Activated CD4-positive, alpha-beta memory T cell treated with anti-CD3 and anti-CD28 coated beads, Interleukin-2, amount 10 ng/mL, durations not matched to agents 7 days and 5 days (primary cell): ENCODE measurements at regions not wholly inside any gene's neighbourhood (a gene's known extent, or its start where the extent isn't known, plus 50 kb on each side); places are given as distances from the start of the nearest gene placed in this dataset.
"Not testable (repeated sequence)": the region's sequence is repeated elsewhere in the genome, so short reads cannot be mapped to it uniquely, and the experiment has no call there.

Source experiments
- CTCF ChIA-PET: fragments of 350-600 bp; sonication (Branson Sonifier 250); formaldehyde crosslinking; loops from one replicate; lab custom pipeline; 2021; ENCODE audit warnings: antibody characterized with exemption, inconsistent platforms; lab: Charles Lee
- POLR2A ChIA-PET: fragments of 350-600 bp; sonication (Branson Sonifier 250); formaldehyde crosslinking; loops from one replicate; lab custom pipeline; 2021; ENCODE audit warnings: antibody characterized with exemption; lab: Charles Lee
- DNase-seq: peaks from one replicate; pipeline ENCODE4 v3.0.0-alpha.2; 2020
- H3K27ac Mint-ChIP-seq: one replicate; pipeline ENCODE4 v1.8.0; 2021; ENCODE audit warnings: mild to moderate bottlenecking, mixed read lengths
- H3K27me3 Mint-ChIP-seq: one replicate; pipeline ENCODE4 v1.8.0; 2021; ENCODE audit warnings: mixed read lengths
- H3K36me3 Mint-ChIP-seq: one replicate; pipeline ENCODE4 v1.8.0; 2021; ENCODE audit warnings: low read depth, mixed read lengths
- H3K4me1 Mint-ChIP-seq: one replicate; pipeline ENCODE4 v1.8.0; 2021; ENCODE audit warnings: mixed read lengths
- H3K4me3 Mint-ChIP-seq: one replicate; pipeline ENCODE4 v1.8.0; 2021; ENCODE audit warnings: mild to moderate bottlenecking, mixed read lengths
- H3K9me3 Mint-ChIP-seq: one replicate; pipeline ENCODE4 v1.8.0; 2021; ENCODE audit warnings: mixed read lengths

GRCh38 chr16:64343820-64344443, 777.9 kb downstream of the CDH11 start:
- CTCF ChIA-PET, H3K4me1 Mint-ChIP-seq, H3K27me3 Mint-ChIP-seq, H3K4me3 Mint-ChIP-seq, H3K27ac Mint-ChIP-seq, H3K36me3 Mint-ChIP-seq, DNase-seq, POLR2A ChIA-PET: not testable (repeated sequence)
- peaks cover 18% of the 10 kb centered on the region for H3K9me3 Mint-ChIP-seq

- Mint-ChIP-seq H3K4me3 (no peak overlapping the region), H3K9me3 (peaks cover 18% of the 10 kb centered on the region), H3K27me3 (no peaks in the 10 kb centered on the region), H3K27ac (no peak overlapping the region), H3K36me3 (no peaks in the 10 kb centered on the region), H3K4me1 (no peaks in the 10 kb centered on the region)
- ChIA-PET CTCF (no interaction called here), POLR2A (no interaction called here)
- no peak for DNase-seq
Measured at GRCh38 chr16:64343061-64343819, 778.6 kb downstream of the CDH11 start.

- DNase-seq, POLR2A ChIA-PET, H3K36me3 Mint-ChIP-seq, H3K27ac Mint-ChIP-seq, H3K4me1 Mint-ChIP-seq, H3K27me3 Mint-ChIP-seq, CTCF ChIA-PET, H3K4me3 Mint-ChIP-seq: not testable (repeated sequence)
- H3K9me3 Mint-ChIP-seq: peaks cover 15% of the 10 kb centered on the region
Measured at GRCh38 chr16:64341336-64341735, 780.5 kb downstream of the CDH11 start.

GRCh38 chr16:64339052-64339770, 782.7 kb downstream of the CDH11 start:
- Mint-ChIP-seq H3K27ac (no peak overlapping the region), H3K9me3 (peaks cover 12% of the 10 kb centered on the region), H3K4me3 (no peak overlapping the region), H3K4me1 (no peaks in the 10 kb centered on the region), H3K36me3 (no peaks in the 10 kb centered on the region), H3K27me3 (no peaks in the 10 kb centered on the region)
- ChIA-PET CTCF (no interaction called here), POLR2A (no interaction called here)
- no peak for DNase-seq

- Mint-ChIP-seq H3K4me3 (no peak overlapping the region), H3K27ac (no peak overlapping the region), H3K36me3 (no peaks in the 10 kb centered on the region), H3K9me3 (peaks cover 7% of the 10 kb centered on the region), H3K4me1 (no peaks in the 10 kb centered on the region), H3K27me3 (no peaks in the 10 kb centered on the region)
- no peak for DNase-seq
- ChIA-PET POLR2A (no interaction called here), CTCF (no interaction called here)
Measured at GRCh38 chr16:64321881-64322280, 800.0 kb downstream of the CDH11 start.

GRCh38 chr16:64321066-64321465, 800.8 kb downstream of the CDH11 start:
- no peak overlapping the region for H3K4me3 Mint-ChIP-seq
- ChIA-PET POLR2A (no interaction called here), CTCF (no interaction called here)
- DNase-seq: no peak
- no peaks in the 10 kb centered on the region for H3K4me1 Mint-ChIP-seq
- H3K27ac Mint-ChIP-seq: no peak overlapping the region
- H3K27me3 Mint-ChIP-seq: no peaks in the 10 kb centered on the region
- peaks cover 7% of the 10 kb centered on the region for H3K9me3 Mint-ChIP-seq
- H3K36me3 Mint-ChIP-seq: no peaks in the 10 kb centered on the region

- CTCF ChIA-PET: no interaction called here
- Mint-ChIP-seq H3K27me3 (no peaks in the 10 kb centered on the region), H3K27ac (no peak overlapping the region)
Measured at GRCh38 chr16:64317601-64318000, 804.3 kb downstream of the CDH11 start.

GRCh38 chr16:64313726-64314125, 808.1 kb downstream of the CDH11 start:
- Mint-ChIP-seq H3K27ac (no peak overlapping the region), H3K4me3 (no peak overlapping the region), H3K27me3 (no peaks in the 10 kb centered on the region), H3K9me3 (peaks cover 16% of the 10 kb centered on the region), H3K36me3 (no peaks in the 10 kb centered on the region), H3K4me1 (no peaks in the 10 kb centered on the region)
- ChIA-PET POLR2A (no interaction called here), CTCF (no interaction called here)
- no peak for DNase-seq

More at GRCh38 chr16:64317601-64318000, 804.3 kb downstream of the CDH11 start:
- Mint-ChIP-seq H3K9me3 (peaks cover 8% of the 10 kb centered on the region), H3K4me3 (no peak overlapping the region), H3K36me3 (no peaks in the 10 kb centered on the region), H3K4me1 (no peaks in the 10 kb centered on the region)
- DNase-seq: no peak
- POLR2A ChIA-PET: no interaction called here

- Mint-ChIP-seq H3K27ac (no peak overlapping the region), H3K36me3 (no peaks in the 10 kb centered on the region), H3K9me3 (peaks cover 18% of the 10 kb centered on the region), H3K4me3 (no peak overlapping the region), H3K4me1 (no peaks in the 10 kb centered on the region), H3K27me3 (no peaks in the 10 kb centered on the region)
- no peak for DNase-seq
- ChIA-PET CTCF (no interaction called here), POLR2A (no interaction called here)
Measured at GRCh38 chr16:64312980-64313379, 808.9 kb downstream of the CDH11 start.

- ChIA-PET CTCF (no interaction called here), POLR2A (no interaction called here)
- DNase-seq: no peak
- H3K9me3 Mint-ChIP-seq: peaks cover 17% of the 10 kb centered on the region
- H3K27ac Mint-ChIP-seq: no peak overlapping the region
- no peaks in the 10 kb centered on the region for H3K27me3 Mint-ChIP-seq
- H3K36me3 Mint-ChIP-seq: no peaks in the 10 kb centered on the region
- H3K4me3 Mint-ChIP-seq: no peak overlapping the region
- H3K4me1 Mint-ChIP-seq: no peaks in the 10 kb centered on the region
Measured at GRCh38 chr16:64312292-64312691, 809.6 kb downstream of the CDH11 start.

- CTCF ChIA-PET: no interaction called here
- Mint-ChIP-seq H3K4me3 (no peak overlapping the region), H3K9me3 (peaks cover 20% of the 10 kb centered on the region), H3K27me3 (no peaks in the 10 kb centered on the region), H3K27ac (no peak overlapping the region), H3K4me1 (no peaks in the 10 kb centered on the region), H3K36me3 (no peaks in the 10 kb centered on the region)
- POLR2A ChIA-PET: no interaction called here
- DNase-seq: no peak
Measured at GRCh38 chr16:64311241-64311640, 810.6 kb downstream of the CDH11 start.

- ChIA-PET POLR2A (no interaction called here), CTCF (no interaction called here)
- Mint-ChIP-seq H3K27ac (no peak overlapping the region), H3K36me3 (no peaks in the 10 kb centered on the region), H3K9me3 (peaks cover 18% of the 10 kb centered on the region), H3K4me3 (no peak overlapping the region), H3K27me3 (no peaks in the 10 kb centered on the region), H3K4me1 (no peaks in the 10 kb centered on the region)
- DNase-seq: no peak
Measured at GRCh38 chr16:64309398-64310110, 812.3 kb downstream of the CDH11 start.

- Mint-ChIP-seq H3K36me3 (no peaks in the 10 kb centered on the region), H3K4me3 (no peak overlapping the region), H3K27ac (no peak overlapping the region), H3K4me1 (no peaks in the 10 kb centered on the region), H3K27me3 (no peaks in the 10 kb centered on the region), H3K9me3 (peaks cover 16% of the 10 kb centered on the region)
- ChIA-PET POLR2A (no interaction called here), CTCF (no interaction called here)
- no peak for DNase-seq
Measured at GRCh38 chr16:64308721-64309120, 813.1 kb downstream of the CDH11 start.
